Chondrocyte (in vitro differentiated cells): ENCODE measurements at regions not wholly inside any gene's neighbourhood (a gene's known extent, or its start where the extent isn't known, plus 50 kb on each side); places are given as distances from the start of the nearest gene placed in this dataset.

Source experiments
- DNase-seq: peaks from one replicate; pipeline ENCODE4 v3.0.0; 2021; ENCODE audit warnings: mixed read lengths, low spot score
- H3K27ac Mint-ChIP-seq: one replicate; pipeline ENCODE4 v1.8.0; 2021; ENCODE audit warnings: mild to moderate bottlenecking, moderate library complexity, mixed read lengths; ENCODE audit not compliant: unreplicated experiment
- H3K27me3 Mint-ChIP-seq: 2 replicates; pipeline ENCODE4 v1.8.0; 2021; ENCODE audit warnings: low read depth, mixed read lengths
- H3K36me3 Mint-ChIP-seq: 2 replicates; pipeline ENCODE4 v1.8.0; 2021; ENCODE audit warnings: low read depth, mixed read lengths
- H3K4me1 Mint-ChIP-seq: 2 replicates; pipeline ENCODE4 v1.8.0; 2021; ENCODE audit warnings: low read depth, mild to moderate bottlenecking, mixed read lengths
- H3K4me3 Mint-ChIP-seq: one replicate; pipeline ENCODE4 v1.8.0; 2021; ENCODE audit warnings: mild to moderate bottlenecking, moderate library complexity, mixed read lengths; ENCODE audit not compliant: unreplicated experiment
- H3K9me3 Mint-ChIP-seq: 2 replicates; pipeline ENCODE4 v1.8.0; 2021; ENCODE audit warnings: low read depth, mixed read lengths
- TF ChIP-seq, protein P1 (sequence below): fragments of 200-600 bp; sonication (generic); IDR thresholded peaks from 2 replicates; pipeline ENCODE4 v1.5.0; 2021; ENCODE audit warnings: antibody characterized with exemption, mild to moderate bottlenecking, moderate library complexity

DNA sequence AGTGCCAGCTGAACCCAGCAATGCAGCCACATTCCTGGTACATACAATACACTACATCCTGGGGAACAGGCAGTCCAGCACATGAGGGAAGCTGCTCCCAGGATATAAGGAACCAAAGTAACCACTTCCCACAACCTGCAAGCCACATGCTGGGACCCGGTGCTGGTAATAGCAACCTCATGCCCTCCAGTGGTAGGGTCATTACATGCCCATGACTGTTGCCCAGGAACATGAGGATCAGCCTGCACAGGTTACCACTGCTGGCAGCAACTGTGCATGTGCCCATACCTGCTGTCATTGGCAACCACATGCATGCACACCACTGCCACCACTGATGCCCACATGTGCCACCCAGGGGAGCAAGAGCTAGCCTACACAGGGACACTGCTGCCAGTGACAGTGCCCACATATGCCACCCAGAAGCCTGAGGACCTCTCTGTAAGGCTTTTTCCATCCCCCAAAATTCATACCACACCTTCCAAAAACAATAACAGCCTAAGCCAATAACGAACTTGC is 1982.5 kb downstream of the ARAP2 start:
- TF ChIP-seq, protein P1, sequence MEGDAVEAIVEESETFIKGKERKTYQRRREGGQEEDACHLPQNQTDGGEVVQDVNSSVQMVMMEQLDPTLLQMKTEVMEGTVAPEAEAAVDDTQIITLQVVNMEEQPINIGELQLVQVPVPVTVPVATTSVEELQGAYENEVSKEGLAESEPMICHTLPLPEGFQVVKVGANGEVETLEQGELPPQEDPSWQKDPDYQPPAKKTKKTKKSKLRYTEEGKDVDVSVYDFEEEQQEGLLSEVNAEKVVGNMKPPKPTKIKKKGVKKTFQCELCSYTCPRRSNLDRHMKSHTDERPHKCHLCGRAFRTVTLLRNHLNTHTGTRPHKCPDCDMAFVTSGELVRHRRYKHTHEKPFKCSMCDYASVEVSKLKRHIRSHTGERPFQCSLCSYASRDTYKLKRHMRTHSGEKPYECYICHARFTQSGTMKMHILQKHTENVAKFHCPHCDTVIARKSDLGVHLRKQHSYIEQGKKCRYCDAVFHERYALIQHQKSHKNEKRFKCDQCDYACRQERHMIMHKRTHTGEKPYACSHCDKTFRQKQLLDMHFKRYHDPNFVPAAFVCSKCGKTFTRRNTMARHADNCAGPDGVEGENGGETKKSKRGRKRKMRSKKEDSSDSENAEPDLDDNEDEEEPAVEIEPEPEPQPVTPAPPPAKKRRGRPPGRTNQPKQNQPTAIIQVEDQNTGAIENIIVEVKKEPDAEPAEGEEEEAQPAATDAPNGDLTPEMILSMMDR = no peak
- Mint-ChIP-seq H3K36me3 (no peaks in the 10 kb centered on the region), H3K27ac (no peak overlapping the region), H3K9me3 (peaks cover 13% of the 10 kb centered on the region), H3K27me3 (no peaks in the 10 kb centered on the region), H3K4me3 (no peak overlapping the region), H3K4me1 (peaks cover 2% of the 10 kb centered on the region)
- no peak for DNase-seq

DNA sequence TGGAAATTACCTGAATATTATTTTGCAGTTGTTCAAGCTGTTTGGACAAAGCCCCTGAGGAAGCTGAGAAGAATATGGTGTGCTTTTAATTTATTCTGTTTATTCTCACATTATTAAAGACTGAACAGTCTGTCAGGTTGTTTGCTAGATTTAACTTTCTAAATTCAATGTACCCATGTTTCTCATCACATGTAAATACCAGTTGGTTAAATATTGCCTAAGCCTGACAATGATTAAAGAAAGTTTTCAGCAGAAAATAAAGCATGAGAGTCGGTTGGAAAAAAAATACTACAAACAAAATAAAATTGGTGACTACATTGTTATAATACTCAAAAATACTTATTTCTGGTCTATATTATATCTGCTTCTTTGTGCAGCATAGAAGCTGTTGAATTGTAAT is 1974.7 kb downstream of the ARAP2 start:
- Mint-ChIP-seq H3K4me3 (no peak overlapping the region), H3K27me3 (no peaks in the 10 kb centered on the region), H3K4me1 (no peaks in the 10 kb centered on the region), H3K36me3 (no peaks in the 10 kb centered on the region), H3K27ac (no peak overlapping the region), H3K9me3 (peaks cover 14% of the 10 kb centered on the region)
- TF ChIP-seq, protein P1 = no peak
- no peak for DNase-seq

DNA sequence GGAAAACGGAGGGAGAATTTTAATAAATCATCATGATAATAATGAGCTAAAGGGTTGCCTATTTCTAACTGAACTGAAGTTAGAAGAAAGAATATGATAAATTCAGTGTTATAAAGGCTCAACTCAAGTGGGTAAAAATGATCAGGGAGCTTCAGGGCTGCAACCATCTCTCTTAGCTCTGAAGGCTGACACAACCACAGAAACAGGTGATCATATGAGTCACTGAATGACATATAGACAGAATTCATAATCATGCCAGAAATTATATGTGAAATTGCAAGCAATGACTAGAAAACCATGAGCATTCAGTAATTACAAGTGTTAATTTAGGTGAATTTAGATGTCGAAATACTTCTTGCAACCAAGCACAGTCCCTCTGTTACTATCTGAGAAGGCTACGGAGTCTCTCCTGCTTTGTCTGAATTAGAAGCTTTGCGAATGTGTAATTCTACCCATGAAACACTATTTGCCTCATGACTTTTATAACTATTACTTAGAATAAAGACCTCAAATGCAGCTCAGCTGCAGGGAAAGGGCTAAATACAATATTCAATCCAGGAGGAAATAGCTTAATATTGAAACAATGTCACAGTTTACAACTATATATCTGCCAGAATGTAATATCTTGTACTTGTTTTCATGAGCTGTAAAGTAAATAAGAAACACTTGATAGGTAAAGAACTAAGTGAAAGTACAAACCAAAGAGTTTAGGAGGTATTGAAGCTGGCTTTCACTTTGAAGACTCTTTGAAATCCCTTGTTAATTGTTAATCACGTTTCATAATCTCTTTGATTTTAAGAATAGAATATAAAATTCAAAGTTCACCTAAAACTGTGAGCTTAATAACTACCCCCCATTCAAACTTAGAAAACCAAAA is 1972.6 kb downstream of the ARAP2 start:
- no peaks in the 10 kb centered on the region for H3K36me3 Mint-ChIP-seq
- DNase-seq = no peak
- H3K27ac Mint-ChIP-seq = no peak overlapping the region
- TF ChIP-seq, protein P1 = no peak
- H3K4me1 Mint-ChIP-seq = no peaks in the 10 kb centered on the region
- peaks cover 16% of the 10 kb centered on the region for H3K9me3 Mint-ChIP-seq
- no peak overlapping the region for H3K4me3 Mint-ChIP-seq
- no peaks in the 10 kb centered on the region for H3K27me3 Mint-ChIP-seq

DNA sequence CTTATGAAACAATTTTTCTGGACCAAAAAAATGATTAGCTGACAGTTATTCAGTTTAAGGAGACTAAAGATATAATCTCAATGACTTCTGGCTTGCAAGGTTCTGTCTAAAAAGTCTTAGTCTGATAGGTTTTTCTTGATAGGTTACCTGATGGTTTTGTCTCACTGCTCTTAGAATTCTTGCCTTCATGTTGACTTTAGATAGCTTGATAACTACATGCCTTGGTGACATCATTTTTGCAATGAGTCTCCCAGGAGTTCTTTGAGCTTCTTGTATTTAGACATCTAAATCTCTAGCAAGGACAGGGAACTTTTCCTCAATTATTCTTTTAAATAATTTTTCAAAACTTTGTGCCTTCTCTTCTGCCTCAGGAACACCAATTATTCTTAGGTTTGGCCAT is 1965.3 kb downstream of the ARAP2 start:
- Mint-ChIP-seq H3K27ac (no peak overlapping the region), H3K4me3 (no peak overlapping the region), H3K9me3 (peaks cover 37% of the 10 kb centered on the region), H3K27me3 (no peaks in the 10 kb centered on the region), H3K36me3 (peaks cover 5% of the 10 kb centered on the region), H3K4me1 (no peaks in the 10 kb centered on the region)
- no peak for DNase-seq
- TF ChIP-seq, protein P1 = no peak

DNA sequence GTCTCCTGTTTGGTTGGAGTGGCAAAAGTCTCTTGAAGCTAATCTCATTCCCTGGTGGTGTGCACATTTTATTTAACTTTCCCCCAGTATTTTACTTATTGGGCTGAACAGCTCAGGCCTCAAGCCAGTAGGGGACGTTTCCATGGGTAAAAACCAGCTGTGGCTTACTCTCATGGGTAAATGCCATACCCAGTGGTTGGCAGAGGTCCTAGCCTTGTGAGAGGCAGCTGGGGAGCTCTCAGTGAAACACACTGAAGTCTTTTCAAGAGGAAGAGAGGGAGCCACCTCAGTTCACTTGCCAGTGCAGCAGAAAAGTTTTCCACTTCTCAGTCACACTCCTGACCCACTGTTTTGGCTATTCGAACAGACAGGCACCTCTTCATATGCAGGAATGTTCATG is 1964.2 kb downstream of the ARAP2 start:
- H3K4me1 Mint-ChIP-seq = no peaks in the 10 kb centered on the region
- no peak for DNase-seq
- TF ChIP-seq, protein P1 = no peak

More for the DNA sequence above, 1964.2 kb downstream of the ARAP2 start:
- H3K27me3 Mint-ChIP-seq = peaks cover 1% of the 10 kb centered on the region
- peaks cover 5% of the 10 kb centered on the region for H3K36me3 Mint-ChIP-seq
- no peak overlapping the region for H3K4me3 Mint-ChIP-seq
- no peak overlapping the region for H3K27ac Mint-ChIP-seq
- H3K9me3 Mint-ChIP-seq = peaks cover 38% of the 10 kb centered on the region
